Spleen (tissue), 7 donors: ENCODE measurements at regions not wholly inside any gene's neighbourhood (a gene's known extent, or its start where the extent isn't known, plus 50 kb on each side); places are given as distances from the start of the nearest gene placed in this dataset.

Source experiments
- POLR2A ChIP-seq, 3 donors: fragments of 450-650 bp; IDR thresholded peaks; one replicate each; pipeline ENCODE4 v1.5.1; 2017; ENCODE audit warnings: antibody characterized with exemption in 3 of 3, mild to moderate bottlenecking in 1 of 3
- POLR2AphosphoS5 ChIP-seq, 3 donors: sonication (generic); formaldehyde crosslinking; IDR thresholded peaks; one replicate each; pipeline ENCODE4 v1.5.1; 2017; ENCODE audit warnings: antibody characterized with exemption in 3 of 3
- TF ChIP-seq, protein P1 (sequence below), 11 experiments: fragments of 200-600 bp in 7 of 11; fragments of 450-650 bp in 4 of 11; sonication (generic) in 4 of 11; IDR thresholded peaks in 8 of 11; conservative IDR thresholded peaks in 3 of 11; 1 replicate in 7 of 11; 2 replicates in 4 of 11; pipeline versions ENCODE4 v1.4.0 to v1.8.0; 2016 to 2021; ENCODE audit warnings: antibody characterized with exemption in 11 of 11, inconsistent platforms in 4 of 11, mild to moderate bottlenecking in 1 of 11
- donor health status: DM: no; HTN: no; CAD: no; lungs with moderate emphysema.
- donor health status: DM: no; HTN: no; CAD: no.
- donor health status: DM: no; HTN: no; CAD: no.

DNA sequence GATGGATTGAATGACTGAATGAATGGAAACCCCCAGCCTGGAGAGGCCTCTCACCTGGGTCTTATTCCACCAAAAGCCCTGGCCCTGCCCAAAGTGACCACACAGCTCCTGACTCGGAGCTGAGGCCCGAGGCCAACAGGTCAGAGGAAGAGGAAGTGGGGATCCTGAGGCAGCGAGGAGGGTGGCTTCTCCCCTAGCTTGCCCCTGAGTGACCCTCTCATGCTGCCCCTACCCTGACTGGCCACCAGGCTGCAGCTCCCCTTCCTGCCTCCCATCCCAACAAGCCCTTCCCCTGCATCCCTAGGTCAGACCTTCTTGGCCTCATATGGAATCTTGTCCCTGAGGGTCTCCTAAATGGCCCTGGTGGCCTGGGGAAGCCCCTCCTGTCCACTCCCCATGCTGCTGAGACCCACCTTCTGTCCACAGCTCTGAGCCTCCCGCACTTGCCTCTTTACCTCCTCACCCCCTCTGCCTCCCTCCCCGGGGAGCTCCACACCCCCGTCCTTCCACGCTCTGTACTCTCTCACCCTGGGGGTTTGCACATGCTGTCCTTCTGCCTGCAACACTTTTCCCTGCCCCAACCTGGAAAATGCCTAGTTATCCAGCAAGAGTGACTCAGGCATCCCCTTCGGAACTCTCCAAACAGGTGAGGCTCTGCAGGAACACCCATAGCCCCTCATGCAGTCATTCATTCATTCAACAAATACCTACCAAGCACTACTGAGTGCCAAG, 134.8 kb upstream of the HDAC4 start:
- TF ChIP-seq POLR2A (IDR thresholded peaks at IDR 0.05) (no peak), POLR2AphosphoS5 (IDR thresholded peaks at IDR 0.05) (no peak)
- TF ChIP-seq, protein P1, sequence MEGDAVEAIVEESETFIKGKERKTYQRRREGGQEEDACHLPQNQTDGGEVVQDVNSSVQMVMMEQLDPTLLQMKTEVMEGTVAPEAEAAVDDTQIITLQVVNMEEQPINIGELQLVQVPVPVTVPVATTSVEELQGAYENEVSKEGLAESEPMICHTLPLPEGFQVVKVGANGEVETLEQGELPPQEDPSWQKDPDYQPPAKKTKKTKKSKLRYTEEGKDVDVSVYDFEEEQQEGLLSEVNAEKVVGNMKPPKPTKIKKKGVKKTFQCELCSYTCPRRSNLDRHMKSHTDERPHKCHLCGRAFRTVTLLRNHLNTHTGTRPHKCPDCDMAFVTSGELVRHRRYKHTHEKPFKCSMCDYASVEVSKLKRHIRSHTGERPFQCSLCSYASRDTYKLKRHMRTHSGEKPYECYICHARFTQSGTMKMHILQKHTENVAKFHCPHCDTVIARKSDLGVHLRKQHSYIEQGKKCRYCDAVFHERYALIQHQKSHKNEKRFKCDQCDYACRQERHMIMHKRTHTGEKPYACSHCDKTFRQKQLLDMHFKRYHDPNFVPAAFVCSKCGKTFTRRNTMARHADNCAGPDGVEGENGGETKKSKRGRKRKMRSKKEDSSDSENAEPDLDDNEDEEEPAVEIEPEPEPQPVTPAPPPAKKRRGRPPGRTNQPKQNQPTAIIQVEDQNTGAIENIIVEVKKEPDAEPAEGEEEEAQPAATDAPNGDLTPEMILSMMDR (IDR thresholded peaks at IDR 0.05 in 8 of 11, conservative IDR thresholded peaks at IDR 0.05 in 3 of 11) = no peak
